H9 (cell line): ENCODE measurements at regions not wholly inside any gene's neighbourhood (a gene's known extent, or its start where the extent isn't known, plus 50 kb on each side); places are given as distances from the start of the nearest gene placed in this dataset.

Source experiments
- DNase-seq: peaks from one replicate; pipeline ENCODE4 v3.0.0-alpha.2; 2017
- H2AFZ ChIP-seq: one replicate; pipeline ENCODE4 v1.6.1; 2013; ENCODE audit warnings: mild to moderate bottlenecking, low read length, control low read depth, moderate library complexity
- H2AK5ac ChIP-seq: 2 replicates; pipeline ENCODE4 v1.6.1; 2013; ENCODE audit warnings: low read length, control low read depth, mixed read lengths; ENCODE audit not compliant: insufficient read length
- H2BK120ac ChIP-seq: one replicate; pipeline ENCODE4 v1.6.1; 2013; ENCODE audit warnings: low read depth, mild to moderate bottlenecking, low read length, control low read depth, inconsistent platforms; ENCODE audit not compliant: poor library complexity, severe bottlenecking
- H2BK12ac ChIP-seq: 2 replicates; pipeline ENCODE4 v1.6.1; 2013; ENCODE audit warnings: low read length, control low read depth, mixed read lengths, low read depth; ENCODE audit not compliant: insufficient read length
- H2BK15ac ChIP-seq: 2 replicates; pipeline ENCODE4 v1.6.1; 2013; ENCODE audit warnings: low read depth, low read length, control low read depth
- H2BK20ac ChIP-seq: one replicate; pipeline ENCODE4 v1.6.1; 2013; ENCODE audit warnings: low read depth, mild to moderate bottlenecking, low read length, control low read depth, inconsistent platforms; ENCODE audit not compliant: poor library complexity, severe bottlenecking
- H2BK5ac ChIP-seq: 2 replicates; pipeline ENCODE4 v1.6.1; 2013; ENCODE audit warnings: low read length, control low read depth, mixed read lengths; ENCODE audit not compliant: insufficient read length
- H3K14ac ChIP-seq: 2 replicates; pipeline ENCODE4 v1.6.1; 2013; ENCODE audit warnings: low read length, control low read depth; ENCODE audit not compliant: insufficient read depth
- H3K18ac ChIP-seq: 2 replicates; pipeline ENCODE4 v1.6.1; 2013; ENCODE audit warnings: low read depth, mild to moderate bottlenecking, mixed read lengths, low read length, control low read depth; ENCODE audit not compliant: insufficient read length
- H3K23ac ChIP-seq: 2 replicates; pipeline ENCODE4 v1.6.1; 2013; ENCODE audit warnings: low read length, control low read depth, mixed read lengths, low read depth; ENCODE audit not compliant: insufficient read length
- H3K23me2 ChIP-seq: 2 replicates; pipeline ENCODE4 v1.6.1; 2013; ENCODE audit warnings: low read depth, mild to moderate bottlenecking, mixed read lengths, low read length, control low read depth; ENCODE audit not compliant: insufficient read length, poor library complexity, severe bottlenecking
- H3K27ac ChIP-seq: 2 replicates; pipeline ENCODE4 v1.5.1; 2013; ENCODE audit warnings: low read length, control low read depth, mixed read lengths, low read depth; ENCODE audit not compliant: insufficient read length
- H3K27me3 ChIP-seq: 2 replicates; pipeline ENCODE4 v1.6.1; 2013; ENCODE audit warnings: low read length, control low read depth, inconsistent platforms; ENCODE audit not compliant: insufficient read depth
- H3K4ac ChIP-seq: 2 replicates; pipeline ENCODE4 v1.6.1; 2013; ENCODE audit warnings: low read depth, mild to moderate bottlenecking, control low read depth, inconsistent platforms, low read length, moderate library complexity
- H3K4me1 ChIP-seq: 2 replicates; pipeline ENCODE4 v1.6.1; 2013; ENCODE audit warnings: low read length, control low read depth, inconsistent platforms; ENCODE audit not compliant: insufficient read depth
- H3K4me2 ChIP-seq: 2 replicates; pipeline ENCODE4 v1.6.1; 2013; ENCODE audit warnings: low read length, control low read depth, mixed read lengths; ENCODE audit not compliant: insufficient read length, insufficient read depth
- H3K56ac ChIP-seq: 2 replicates; pipeline ENCODE4 v1.6.1; 2013; ENCODE audit warnings: low read depth, mild to moderate bottlenecking, mixed read lengths, low read length, control low read depth; ENCODE audit not compliant: insufficient read length
- H3K79me1 ChIP-seq: 2 replicates; pipeline ENCODE4 v1.6.1; 2013; ENCODE audit warnings: low read depth, mild to moderate bottlenecking, moderate library complexity, low read length, control low read depth, inconsistent platforms; ENCODE audit not compliant: insufficient read depth, poor library complexity, severe bottlenecking
- H3K79me2 ChIP-seq: 2 replicates; pipeline ENCODE4 v1.6.1; 2013; ENCODE audit warnings: low read length, control low read depth, inconsistent platforms; ENCODE audit not compliant: insufficient read depth
- H3K9ac ChIP-seq: 2 replicates; pipeline ENCODE4 v1.6.1; 2013; ENCODE audit warnings: low read length, control low read depth, mixed read lengths; ENCODE audit not compliant: insufficient read length; ENCODE audit errors: extremely low read depth
- H3K9me3 ChIP-seq: one replicate; pipeline ENCODE4 v1.6.1; 2013; ENCODE audit warnings: low read depth, low read length, inconsistent platforms; ENCODE audit not compliant: control insufficient read depth
- H3T11ph ChIP-seq: one replicate; pipeline ENCODE4 v1.6.1; 2013; ENCODE audit warnings: mild to moderate bottlenecking, low read length, control low read depth, inconsistent platforms
- H4K20me1 ChIP-seq: one replicate; pipeline ENCODE4 v1.6.1; 2013; ENCODE audit not compliant: control insufficient read depth, insufficient read length, insufficient read depth
- H4K5ac ChIP-seq: 2 replicates; pipeline ENCODE4 v1.6.1; 2013; ENCODE audit warnings: low read depth, mild to moderate bottlenecking, mixed read lengths, low read length, control low read depth; ENCODE audit not compliant: insufficient read length
- H4K8ac ChIP-seq: replicated peaks from 2 replicates; pipeline ENCODE4 v1.6.1; 2013; ENCODE audit warnings: low read length, control low read depth, mixed read lengths, low read depth; ENCODE audit not compliant: insufficient read length
- H4K91ac ChIP-seq: 2 replicates; pipeline ENCODE4 v1.6.1; 2013; ENCODE audit warnings: low read depth, mild to moderate bottlenecking, moderate library complexity, mixed read lengths, low read length, control low read depth; ENCODE audit not compliant: insufficient read length
- H3K27ac Mint-ChIP-seq, 3 experiments: 2 replicates in 2 of 3; 3 replicates in 1 of 3; pipeline ENCODE4 v1.8.0; 2020 to 2021; ENCODE audit warnings: mixed read lengths in 3 of 3, mild to moderate bottlenecking in 1 of 3, moderate library complexity in 1 of 3
- H3K27me3 Mint-ChIP-seq: 2 replicates; pipeline ENCODE4 v1.8.0; 2021; ENCODE audit warnings: low read depth, mild to moderate bottlenecking, moderate library complexity, mixed read lengths
- H3K36me3 Mint-ChIP-seq, 3 experiments: 2 replicates in 2 of 3; 3 replicates in 1 of 3; pipeline ENCODE4 v1.8.0; 2020 to 2021; ENCODE audit warnings: low read depth in 3 of 3, mixed read lengths in 3 of 3; ENCODE audit not compliant: insufficient read depth in 1 of 3
- H3K4me1 Mint-ChIP-seq, 2 experiments: 2 replicates each; pipeline ENCODE4 v1.8.0; 2020; ENCODE audit warnings: mixed read lengths in 2 of 2
- H3K4me3 Mint-ChIP-seq, 2 experiments: 2 replicates in 1 of 2; 3 replicates in 1 of 2; pipeline ENCODE4 v1.8.0; 2020 to 2021; ENCODE audit warnings: mild to moderate bottlenecking in 2 of 2, mixed read lengths in 2 of 2, moderate library complexity in 1 of 2
- H3K9me3 Mint-ChIP-seq, 2 experiments: 2 replicates in 1 of 2; 3 replicates in 1 of 2; pipeline ENCODE4 v1.8.0; 2020; ENCODE audit warnings: mild to moderate bottlenecking in 2 of 2, mixed read lengths in 2 of 2, moderate library complexity in 1 of 2
- CTCF ChIP-seq: fragments of 200-600 bp; sonication (generic); conservative IDR thresholded peaks from 3 replicates; pipeline ENCODE4 v1.8.0; 2021; ENCODE audit warnings: antibody characterized with exemption, mild to moderate bottlenecking
- WGBS: extraction: QIAGEN DNeasy Blood & Tissue Kit; methylation state at CpG from one replicate; pipeline ENCODE4 v1.1.7; 2013; ENCODE audit warnings: missing lambda C conversion rate, low lambda C conversion rate, mixed read lengths; ENCODE audit not compliant: insufficient read length; ENCODE audit errors: extremely low coverage; 5-methylcytosine and 5-hydroxymethylcytosine counted together

- no peak overlapping the region for H4K5ac ChIP-seq
- no peak overlapping the region for H3K56ac ChIP-seq
- H3K23ac ChIP-seq: no peak overlapping the region
- no peak overlapping the region for H2BK20ac ChIP-seq
- no peak overlapping the region for H2BK120ac ChIP-seq
- no peak overlapping the region for H3T11ph ChIP-seq
- H3K23me2 ChIP-seq: no peaks in the 10 kb centered on the region
- DNase-seq: no peak
- no peak overlapping the region for H3K4ac ChIP-seq
- no CpG with 5 or more reads among the region's 8 CpGs for WGBS
- no peaks in the 10 kb centered on the region for H3K4me1 ChIP-seq
- H2BK5ac ChIP-seq: no peak overlapping the region
- TF ChIP-seq CTCF: no peak
- H2AK5ac ChIP-seq: no peak overlapping the region
- no peaks in the 10 kb centered on the region for H4K20me1 ChIP-seq
- H2BK15ac ChIP-seq: no peak overlapping the region
- Mint-ChIP-seq H3K4me3 (no peak overlapping the region), H3K27ac (no peak overlapping the region), H3K9me3 (peaks cover 32 to 96% of the 10 kb centered on the region in 2 experiments), H3K4me1 (no peaks in the 10 kb centered on the region), H3K36me3 (peaks cover 44 to 86% (median 61%) of the 10 kb centered on the region in 3 experiments), H3K27me3 (peaks cover 5% of the 10 kb centered on the region; the same call in 1 of the 2 replicates)
- H3K79me1 ChIP-seq: no peaks in the 10 kb centered on the region
- H3K79me2 ChIP-seq: no peaks in the 10 kb centered on the region
- H4K8ac ChIP-seq: no peak overlapping the region
- no peak overlapping the region for H3K9ac ChIP-seq
- H2AFZ ChIP-seq: no peak overlapping the region
- no peak overlapping the region for H3K27ac ChIP-seq
- H4K91ac ChIP-seq: no peak overlapping the region
- no peak overlapping the region for H3K18ac ChIP-seq
- no peak overlapping the region for H3K14ac ChIP-seq
- H3K9me3 ChIP-seq: peaks cover 96% of the 10 kb centered on the region
- no peak overlapping the region for H3K4me2 ChIP-seq
- H2BK12ac ChIP-seq: no peak overlapping the region
- H3K27me3 ChIP-seq: no peaks in the 10 kb centered on the region
These were observed 819.7 kb downstream of the TMEM121 start for GRCh38 chr14:106346084-106346483.
